Effector memory CD8-positive, alpha-beta T cell (primary cell): ENCODE measurements at regions not wholly inside any gene's neighbourhood (a gene's known extent, or its start where the extent isn't known, plus 50 kb on each side); places are given as distances from the start of the nearest gene placed in this dataset.
A peak's percentile ranks its signal among the peaks of the same experiment; 100 is the strongest.
"Not testable (repeated sequence)": the region's sequence is repeated elsewhere in the genome, so short reads cannot be mapped to it uniquely, and the experiment has no call there.

Experiments used
- ATAC-seq: fragments of 150-1000 bp; cut with Tn5 transposase; replicated peaks from 2 replicates; pipeline ENCODE4 v1.10.0; 2021; ENCODE audit warnings: mild to moderate bottlenecking, moderate library complexity
- DNase-seq, 3 experiments: peaks; one replicate each; pipeline ENCODE4 v3.0.0; 2021
- H3K27ac Mint-ChIP-seq, 2 donors: one replicate each; pipeline ENCODE4 v1.8.0; 2022; ENCODE audit warnings: mild to moderate bottlenecking in 2 of 2, mixed read lengths in 2 of 2, moderate library complexity in 2 of 2
- H3K27me3 Mint-ChIP-seq, 2 donors: one replicate each; pipeline ENCODE4 v1.8.0; 2022; ENCODE audit warnings: mixed read lengths in 2 of 2
- H3K36me3 Mint-ChIP-seq: one replicate; pipeline ENCODE4 v1.8.0; 2022; ENCODE audit warnings: mild to moderate bottlenecking, moderate library complexity, mixed read lengths; ENCODE audit not compliant: insufficient read depth
- H3K4me1 Mint-ChIP-seq, 2 donors: one replicate each; pipeline ENCODE4 v1.8.0; 2022; ENCODE audit warnings: low read depth in 2 of 2, mixed read lengths in 2 of 2
- H3K4me3 Mint-ChIP-seq, 2 donors: one replicate each; pipeline ENCODE4 v1.8.0; 2022; ENCODE audit warnings: mild to moderate bottlenecking in 2 of 2, mixed read lengths in 2 of 2, moderate library complexity in 2 of 2
- H3K9me3 Mint-ChIP-seq, 2 donors: one replicate each; pipeline ENCODE4 v1.8.0; 2022; ENCODE audit warnings: mixed read lengths in 2 of 2

DNA sequence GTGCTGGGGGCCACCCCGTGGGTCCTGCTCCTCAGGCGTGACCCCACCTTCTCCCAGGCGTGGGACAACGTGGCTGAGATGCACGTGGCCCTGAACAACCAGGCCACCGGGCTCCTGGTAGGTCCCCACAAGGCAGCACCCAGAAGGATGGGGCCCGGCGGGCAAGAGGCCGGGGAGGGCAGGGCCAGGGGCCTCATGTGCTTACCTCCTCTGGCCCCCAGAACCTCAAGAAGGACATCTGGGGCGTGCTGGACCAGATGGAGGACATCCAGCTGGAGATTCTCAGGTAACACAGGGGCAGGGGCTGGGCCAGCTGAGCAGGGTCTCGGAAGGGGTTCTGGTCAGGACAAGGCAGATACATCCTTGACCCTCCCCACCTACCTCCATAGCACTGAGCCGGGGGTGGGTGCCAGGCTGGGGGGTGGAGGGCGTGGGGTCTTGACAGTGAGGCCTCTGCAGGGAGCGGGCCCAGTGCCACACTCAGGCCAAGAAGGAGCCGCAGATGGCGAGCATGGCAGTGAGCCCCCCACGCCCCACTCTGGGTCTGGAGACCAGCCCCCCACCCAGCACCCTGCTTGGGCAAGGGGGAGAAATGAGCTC is 186.3 kb downstream of the IGLL1 start:
- peaks cover 0 to 11% of the 10 kb centered on the region in 2 donors for H3K27me3 Mint-ChIP-seq

DNA sequence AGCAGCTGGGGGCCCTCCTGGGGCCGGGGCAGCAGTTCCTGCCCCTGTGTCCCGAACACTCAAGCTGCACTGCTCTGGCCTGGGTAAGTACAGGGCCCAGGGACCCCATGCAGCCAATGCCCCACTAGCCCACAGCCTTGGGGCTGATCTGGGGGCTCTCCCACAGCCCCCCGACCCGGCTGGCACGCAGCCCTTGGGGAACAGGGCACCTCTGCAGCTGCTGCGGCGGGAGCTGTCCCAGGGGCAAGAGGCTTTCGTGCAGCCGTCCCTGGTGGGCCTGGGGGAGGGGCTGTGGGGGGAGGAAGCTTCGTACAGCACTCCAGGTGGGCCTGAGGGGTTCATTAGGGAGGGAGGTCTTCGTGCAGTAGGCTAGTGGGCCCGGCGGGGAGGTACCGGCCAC is 186.9 kb downstream of the IGLL1 start:
- not testable (repeated sequence) for H3K36me3 Mint-ChIP-seq, ATAC-seq, H3K9me3 Mint-ChIP-seq, DNase-seq, H3K4me3 Mint-ChIP-seq, H3K27ac Mint-ChIP-seq, H3K4me1 Mint-ChIP-seq
- H3K27me3 Mint-ChIP-seq: peaks cover 0 to 11% of the 10 kb centered on the region in 2 donors

More for the DNA sequence above, 186.3 kb downstream of the IGLL1 start:
- no peak for ATAC-seq
- DNase-seq: no peak
- Mint-ChIP-seq H3K4me3 (no peak overlapping the region), H3K27ac (no peak overlapping the region), H3K4me1 (no peaks in the 10 kb centered on the region), H3K36me3 (no peaks in the 10 kb centered on the region), H3K9me3 (no peaks in the 10 kb centered on the region)

- ATAC-seq (no peak), DNase-seq (no peak)
- Mint-ChIP-seq H3K4me1 (no peaks in the 10 kb centered on the region), H3K9me3 (no peaks in the 10 kb centered on the region), H3K27ac (no peak overlapping the region), H3K36me3 (no peaks in the 10 kb centered on the region), H3K4me3 (no peak overlapping the region), H3K27me3 (peaks cover 0 to 9% of the 10 kb centered on the region in 2 donors)
Observed at GRCh38 chr22:23392420-23393121, 187.5 kb downstream of the IGLL1 start.

DNA sequence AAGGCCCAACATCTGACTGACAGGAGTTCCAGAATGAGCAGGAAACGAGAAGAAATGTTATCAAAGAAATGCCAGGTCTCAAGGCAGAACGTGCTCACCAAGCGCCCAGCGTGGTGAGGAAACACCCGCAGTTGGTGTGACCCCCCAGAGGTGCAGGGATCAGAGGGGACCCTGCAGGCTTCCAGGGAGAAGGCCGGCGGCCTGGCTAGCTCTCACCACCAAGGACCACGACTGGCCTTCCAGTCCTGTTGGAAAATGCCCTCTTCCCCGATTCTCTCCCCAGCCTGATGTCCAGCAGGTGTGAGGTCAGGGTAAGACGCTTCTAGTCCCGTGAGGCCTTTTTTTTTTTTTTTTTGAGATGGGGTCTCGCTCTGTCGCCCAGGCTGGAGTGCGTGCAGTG is 189.1 kb downstream of the IGLL1 start:
- H3K27ac Mint-ChIP-seq: no peak overlapping the region
- DNase-seq (no peak), ATAC-seq (no peak)
- no peak overlapping the region for H3K4me3 Mint-ChIP-seq
- peaks cover 0 to 9% of the 10 kb centered on the region in 2 donors for H3K27me3 Mint-ChIP-seq
- H3K4me1 Mint-ChIP-seq: peaks cover 0 to under 1% of the 10 kb centered on the region in 2 donors
- H3K36me3 Mint-ChIP-seq: no peaks in the 10 kb centered on the region
- no peaks in the 10 kb centered on the region for H3K9me3 Mint-ChIP-seq

DNA sequence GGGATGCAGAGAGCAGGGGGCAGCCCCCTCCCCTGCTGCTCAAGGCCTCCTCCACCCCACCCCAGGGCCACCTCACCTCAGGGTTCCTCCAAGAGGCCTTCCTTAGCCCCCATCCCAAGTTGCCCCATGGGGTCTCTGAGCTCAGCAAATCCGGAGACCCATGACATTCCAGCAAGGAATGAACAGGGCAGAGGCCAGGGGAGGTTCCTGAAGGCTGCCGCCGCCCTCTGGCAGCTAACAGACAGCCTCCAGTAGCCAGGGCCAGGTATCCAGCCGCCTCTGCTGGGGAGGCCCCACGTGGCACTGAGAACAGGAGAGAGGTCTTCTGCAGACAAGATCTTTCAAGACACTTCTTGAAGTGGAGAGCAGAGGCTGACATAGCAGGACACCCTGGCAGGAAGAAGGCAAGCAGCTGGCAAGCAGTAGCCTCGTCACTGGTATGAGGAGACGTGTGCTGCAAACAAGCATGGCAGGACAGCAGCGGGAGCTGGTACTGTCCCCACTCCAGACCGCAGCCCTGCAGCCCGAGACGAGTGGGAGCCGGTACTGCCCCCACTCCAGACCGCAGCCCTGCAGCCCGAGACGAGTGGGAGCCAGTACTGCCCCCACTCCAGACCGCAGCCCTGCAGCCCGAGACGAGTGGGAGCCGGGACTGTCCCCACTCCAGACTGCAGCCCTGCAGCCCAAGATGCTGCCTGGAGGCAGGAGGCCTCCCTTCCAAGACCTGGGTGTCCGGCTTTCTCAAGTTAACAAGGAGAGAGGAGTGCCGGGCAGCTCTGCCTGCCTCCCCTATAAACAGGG is 190.6 kb downstream of the IGLL1 start:
- Mint-ChIP-seq H3K36me3 (no peaks in the 10 kb centered on the region), H3K27ac (no peak overlapping the region), H3K9me3 (no peaks in the 10 kb centered on the region), H3K4me1 (peaks cover 0 to 5% of the 10 kb centered on the region in 2 donors), H3K4me3 (no peak overlapping the region), H3K27me3 (peaks cover 0 to 16% of the 10 kb centered on the region in 2 donors)
- no peak for ATAC-seq
- DNase-seq: no peak

DNA sequence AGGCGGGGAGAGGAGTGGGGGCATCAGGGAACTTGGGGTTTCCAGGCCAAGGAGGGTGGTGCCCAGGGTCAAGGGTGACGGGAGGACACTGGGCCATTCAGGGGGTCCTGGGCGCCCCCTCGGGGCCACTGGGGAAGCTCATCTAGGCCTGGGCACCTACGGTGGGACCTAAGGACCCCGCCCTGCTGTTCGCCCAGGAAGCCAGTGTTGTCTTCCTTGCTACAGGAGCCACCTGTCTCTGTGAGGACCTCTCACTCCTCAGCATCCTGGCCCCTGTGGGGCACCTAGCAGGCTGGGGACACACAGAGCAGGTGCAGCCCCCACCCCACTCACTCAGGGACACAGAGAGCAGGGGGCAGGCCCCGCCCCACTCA is 191.6 kb downstream of the IGLL1 start:
- Mint-ChIP-seq H3K27ac (no peak overlapping the region), H3K9me3 (no peaks in the 10 kb centered on the region), H3K36me3 (no peaks in the 10 kb centered on the region), H3K4me1 (peaks cover 0 to 5% of the 10 kb centered on the region in 2 donors), H3K27me3 (peaks cover 0 to 21% of the 10 kb centered on the region in 2 donors), H3K4me3 (no peak overlapping the region)
- ATAC-seq (no peak), DNase-seq (no peak)

GRCh38 chr22:23387827-23388516 is 192.1 kb downstream of the IGLL1 start:
- Mint-ChIP-seq H3K27ac (no peak overlapping the region), H3K4me1 (peaks cover 0 to 5% of the 10 kb centered on the region in 2 donors), H3K9me3 (no peaks in the 10 kb centered on the region), H3K36me3 (no peaks in the 10 kb centered on the region), H3K27me3 (peaks cover 0 to 26% of the 10 kb centered on the region in 2 donors), H3K4me3 (no peak overlapping the region)
- ATAC-seq (no peak), DNase-seq (no peak)

DNA sequence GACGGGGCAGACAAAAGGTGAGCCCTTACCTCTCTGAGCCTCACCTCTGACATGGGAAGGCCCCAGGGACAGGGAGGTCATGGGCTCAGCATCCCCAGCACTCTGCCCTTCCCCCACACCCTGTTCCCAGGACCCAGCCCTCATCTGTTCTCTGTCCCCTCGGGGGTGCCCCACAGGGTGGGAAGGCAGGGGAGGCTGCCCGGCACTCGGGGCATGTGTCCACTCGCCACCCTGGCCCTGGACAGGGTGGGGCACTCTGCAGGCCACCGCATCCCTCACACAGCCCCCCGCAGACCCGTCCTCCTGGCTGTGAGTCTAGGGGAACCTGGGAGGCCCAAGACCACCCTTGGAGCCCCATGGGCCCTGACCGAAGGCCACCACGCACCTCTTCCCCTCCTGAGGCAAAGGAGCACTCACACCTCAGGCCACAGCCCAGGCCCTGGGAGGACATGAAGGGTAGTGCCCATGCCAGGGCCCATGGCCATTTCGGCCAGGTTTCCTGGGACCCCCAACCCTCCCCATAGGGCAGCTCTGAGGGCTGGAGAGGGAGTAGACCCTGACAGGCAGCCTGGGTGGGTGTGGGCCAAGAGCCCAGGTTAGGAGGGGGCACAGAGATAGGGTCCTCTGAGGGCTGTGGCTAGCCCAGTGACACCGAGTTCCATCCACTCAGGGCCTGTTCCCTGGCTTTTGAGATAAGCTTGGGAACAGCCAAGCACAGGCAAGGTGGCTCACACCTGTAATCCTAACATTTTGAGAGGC is 193.1 kb downstream of the IGLL1 start:
- ATAC-seq (no peak), DNase-seq (no peak)
- H3K9me3 Mint-ChIP-seq: no peaks in the 10 kb centered on the region
- H3K27ac Mint-ChIP-seq: no peak overlapping the region
- no peaks in the 10 kb centered on the region for H3K36me3 Mint-ChIP-seq
- no peak overlapping the region for H3K4me3 Mint-ChIP-seq
- peaks cover 0 to 29% of the 10 kb centered on the region in 2 donors for H3K27me3 Mint-ChIP-seq
- peaks cover 0 to 5% of the 10 kb centered on the region in 2 donors for H3K4me1 Mint-ChIP-seq

- Mint-ChIP-seq H3K27me3 (peaks cover 0 to 29% of the 10 kb centered on the region in 2 donors), H3K36me3 (peaks cover under 1% of the 10 kb centered on the region), H3K27ac (no peak overlapping the region), H3K9me3 (no peaks in the 10 kb centered on the region), H3K4me3 (no peak overlapping the region), H3K4me1 (peaks cover 4 to 5% of the 10 kb centered on the region in 2 donors)
- ATAC-seq (peak; percentile 81), DNase-seq (peak; percentile 74 to 82 (median 79))
Observed at GRCh38 chr22:23385678-23386631, 194.1 kb downstream of the IGLL1 start.

- no peak overlapping the region for H3K27ac Mint-ChIP-seq
- H3K9me3 Mint-ChIP-seq: no peaks in the 10 kb centered on the region
- H3K36me3 Mint-ChIP-seq: peaks cover 4% of the 10 kb centered on the region
- H3K4me3 Mint-ChIP-seq: no peak overlapping the region
- peaks cover 5% of the 10 kb centered on the region in 2 donors for H3K4me1 Mint-ChIP-seq
- no peak for DNase-seq
- ATAC-seq: no peak
- H3K27me3 Mint-ChIP-seq: peaks cover 0 to 29% of the 10 kb centered on the region in 2 donors
Observed at GRCh38 chr22:23384923-23385677, 195.0 kb downstream of the IGLL1 start.

DNA sequence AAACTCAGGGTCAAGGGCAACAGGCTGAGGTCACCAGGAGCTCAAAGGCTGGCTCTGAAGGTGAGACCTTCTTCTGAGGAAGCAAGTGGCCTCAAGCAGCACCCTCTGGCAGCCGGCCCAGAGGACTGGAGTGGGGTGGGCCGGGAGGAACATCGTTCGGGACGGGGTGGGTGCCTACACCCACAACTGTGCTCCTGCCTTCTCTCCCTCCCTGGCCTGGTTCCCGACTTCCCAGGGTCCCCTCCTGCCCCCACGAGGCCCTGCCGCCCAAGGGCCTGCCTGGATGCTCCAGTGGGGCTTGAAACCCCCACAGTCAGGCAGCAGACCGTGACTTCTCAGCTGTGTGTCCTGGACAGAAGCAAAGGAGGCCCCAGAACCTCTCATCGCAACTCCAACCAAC is 195.7 kb downstream of the IGLL1 start:
- H3K9me3 Mint-ChIP-seq: no peaks in the 10 kb centered on the region
- ATAC-seq: no peak
- DNase-seq: no peak
- H3K36me3 Mint-ChIP-seq: peaks cover 4% of the 10 kb centered on the region
- H3K4me1 Mint-ChIP-seq: peaks cover 5% of the 10 kb centered on the region in 2 donors
- no peak overlapping the region for H3K27ac Mint-ChIP-seq
- no peak overlapping the region for H3K4me3 Mint-ChIP-seq
- H3K27me3 Mint-ChIP-seq: peaks cover 0 to 29% of the 10 kb centered on the region in 2 donors
